HL-60 (cell line): ENCODE measurements at regions not wholly inside any gene's neighbourhood (a gene's known extent, or its start where the extent isn't known, plus 50 kb on each side); places are given as distances from the start of the nearest gene placed in this dataset.

Source experiments
- DNase-seq, 2 experiments: peaks; one replicate each; pipeline ENCODE4 v3.0.0-alpha.2; 2010 to 2020; ENCODE audit warnings: low read depth in 1 of 2, low spot score in 1 of 2
- H3K27ac ChIP-seq: fragments of 250-450 bp; sonication (Bioruptor Pico); replicated peaks from 2 replicates; pipeline ENCODE4 v1.5.1; 2020; ENCODE audit warnings: mild to moderate bottlenecking, moderate library complexity
- H3K27me3 ChIP-seq: fragments of 250-450 bp; sonication (Bioruptor Pico); 2 replicates; pipeline ENCODE4 v1.5.1; 2021; ENCODE audit warnings: mild to moderate bottlenecking, moderate library complexity; ENCODE audit not compliant: insufficient read depth, poor library complexity, severe bottlenecking
- H3K4me3 ChIP-seq: replicated peaks from 2 replicates; pipeline ENCODE4 v1.5.1; 2011; ENCODE audit warnings: mild to moderate bottlenecking, control low read depth, low read length; ENCODE audit not compliant: insufficient read depth
- CTCF ChIP-seq: IDR thresholded peaks from one replicate; pipeline ENCODE4 v1.5.1; 2011; ENCODE audit warnings: low read length, control low read depth, inconsistent platforms; ENCODE audit not compliant: insufficient read depth
- GABPA ChIP-seq: IDR thresholded peaks from 2 replicates; pipeline ENCODE4 v1.6.1; 2012; ENCODE audit warnings: low read depth
- POLR2AphosphoS5 ChIP-seq: IDR thresholded peaks from 2 replicates; pipeline ENCODE4 v1.6.1; 2012; ENCODE audit warnings: low read depth
- REST ChIP-seq: IDR thresholded peaks from 2 replicates; pipeline ENCODE4 v1.6.1; 2012; ENCODE audit warnings: low read depth; ENCODE audit not compliant: insufficient replicate concordance
- SPI1 ChIP-seq: IDR thresholded peaks from 2 replicates; pipeline ENCODE4 v1.6.1; 2012; ENCODE audit warnings: low read depth, mild to moderate bottlenecking, borderline replicate concordance

DNA sequence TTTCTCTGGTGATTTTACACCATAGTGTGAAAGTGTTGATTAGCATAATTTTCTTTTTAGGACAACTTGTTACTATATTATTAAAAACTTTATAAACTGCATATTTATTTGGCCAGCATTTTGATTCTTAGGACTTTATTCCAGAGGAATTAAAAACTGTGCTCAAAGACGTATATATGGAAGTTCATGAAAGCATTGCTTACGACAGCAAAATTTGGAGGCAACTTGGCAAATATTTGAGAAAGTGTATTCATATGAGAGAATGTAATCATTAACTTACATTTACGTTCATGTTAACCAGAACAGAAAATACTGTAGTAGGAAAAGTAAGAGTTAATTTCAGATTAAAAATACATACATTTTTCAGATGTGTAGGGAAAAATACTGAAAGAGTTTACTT lies 203.1 kb downstream of the JCAD start:
- no peak for DNase-seq
- TF ChIP-seq CTCF (no peak), GABPA (no peak), REST (no peak), SPI1 (no peak), POLR2AphosphoS5 (no peak)
- Histone ChIP-seq H3K4me3 (no peak overlapping the region), H3K27ac (no peak overlapping the region), H3K27me3 (no peaks in the 10 kb centered on the region)

GRCh38 chr10:29853913-29854312 lies 205.5 kb downstream of the JCAD start:
- Histone ChIP-seq H3K27ac (no peak overlapping the region), H3K27me3 (no peaks in the 10 kb centered on the region), H3K4me3 (no peak overlapping the region)
- no peak for TF ChIP-seq REST
- no peak for TF ChIP-seq GABPA
- no peak for TF ChIP-seq CTCF
- no peak for TF ChIP-seq SPI1
- no peak for TF ChIP-seq POLR2AphosphoS5
- DNase-seq, result no peak

DNA sequence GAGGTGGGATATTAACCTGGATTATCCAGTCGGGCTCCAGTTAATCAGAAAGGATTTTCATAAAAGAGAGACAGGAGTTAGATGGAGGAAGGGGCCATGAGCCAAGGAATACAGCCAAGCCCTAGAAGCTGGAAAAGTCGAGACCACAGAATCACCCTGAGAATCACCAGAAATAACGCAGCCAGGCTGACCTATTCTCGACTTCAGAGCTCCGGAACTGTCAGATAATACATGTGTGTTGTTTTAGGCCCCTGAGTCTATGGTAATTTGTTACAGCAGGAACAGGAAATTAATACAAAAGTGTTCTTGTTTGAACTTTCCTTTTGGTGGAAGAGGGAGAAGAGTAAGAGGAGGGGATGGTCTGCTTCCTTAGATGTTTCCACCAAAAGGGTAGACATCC lies 208.1 kb downstream of the JCAD start:
- no peak for TF ChIP-seq POLR2AphosphoS5
- TF ChIP-seq REST, result no peak
- DNase-seq, result no peak
- Histone ChIP-seq H3K4me3 (no peak overlapping the region), H3K27ac (no peak overlapping the region), H3K27me3 (no peaks in the 10 kb centered on the region)

- Histone ChIP-seq H3K27me3 (no peaks in the 10 kb centered on the region), H3K4me3 (no peak overlapping the region), H3K27ac (no peak overlapping the region)
- no peak for DNase-seq
- no peak for TF ChIP-seq CTCF
Observed at GRCh38 chr10:29850371-29850770, 209.0 kb downstream of the JCAD start.
